ENCODE measurements at regions not wholly inside any gene's neighbourhood (a gene's known extent, or its start where the extent isn't known, plus 50 kb on each side); places are given as distances from the start of the nearest gene placed in this dataset.
"Not testable (repeated sequence)": the region's sequence is repeated elsewhere in the genome, so short reads cannot be mapped to it uniquely, and the experiment has no call there.

GRCh38 chr13:53285896-53286430 lies 257.4 kb downstream of the OLFM4 start:
- DNase-seq (ENCODE audit: low read depth), result no peak
- no peak overlapping the region for H3K4me3 ChIP-seq (ENCODE audit: low read depth, low read length)
- TF ChIP-seq CTCF (IDR thresholded peaks at IDR 0.05; ENCODE audit: low read depth, low read length, missing control alignments), result no peak

DNA sequence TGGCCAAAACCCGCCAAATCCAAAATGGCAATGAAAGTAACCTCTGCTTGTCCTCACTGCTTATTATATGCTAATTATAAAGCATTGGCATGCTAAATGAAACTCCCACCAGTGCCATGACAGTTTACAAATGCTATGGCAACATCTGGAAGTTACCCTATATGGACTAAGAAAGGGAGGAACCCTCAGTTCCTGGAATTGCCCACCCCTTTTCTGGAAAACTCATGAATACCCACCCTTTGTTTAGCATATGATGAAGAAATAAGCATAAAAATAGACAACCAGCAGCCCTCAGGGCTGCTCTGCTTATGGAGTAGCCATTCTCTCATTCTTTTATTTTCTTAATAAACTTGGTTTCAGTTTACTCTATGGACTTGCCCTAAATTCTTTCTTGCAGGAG lies 269.8 kb downstream of the OLFM4 start:
- TF ChIP-seq CTCF (IDR thresholded peaks at IDR 0.05; ENCODE audit: low read depth, low read length, missing control alignments), result no peak
- no peak overlapping the region for H3K4me3 ChIP-seq (ENCODE audit: low read depth, low read length)
- no peak for DNase-seq (ENCODE audit: low read depth)

- H3K4me3 ChIP-seq (ENCODE audit: low read depth, low read length), result no peak overlapping the region
- no peak for TF ChIP-seq CTCF (IDR thresholded peaks at IDR 0.05; ENCODE audit: low read depth, low read length, missing control alignments)
- no peak for DNase-seq (ENCODE audit: low read depth)
These were observed 272.8 kb downstream of the OLFM4 start for GRCh38 chr13:53301449-53301848.

- not testable (repeated sequence) for H3K4me3 ChIP-seq (ENCODE audit: low read depth, low read length); DNase-seq (ENCODE audit: low read depth)
These were observed 276.8 kb downstream of the OLFM4 start for GRCh38 chr13:53305419-53305818.

DNA sequence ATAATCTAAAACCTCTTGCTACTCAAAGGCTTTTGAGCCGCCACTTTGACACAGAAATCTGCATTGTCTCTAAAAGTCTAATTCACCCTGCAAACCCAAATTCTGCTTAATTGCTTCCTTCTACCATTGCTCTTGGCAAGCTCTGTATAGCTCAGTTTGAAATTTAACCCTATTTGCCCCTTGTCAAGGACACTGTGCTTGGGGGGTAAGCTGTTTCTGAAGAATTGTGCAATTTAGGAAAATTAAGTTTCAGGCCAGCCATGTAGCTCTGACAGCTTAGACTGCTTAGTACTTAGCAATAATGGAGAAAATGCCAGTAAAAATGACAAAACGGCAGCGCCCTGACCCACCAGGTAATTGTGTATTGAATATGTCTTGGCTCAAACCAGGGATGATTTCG lies 282.2 kb downstream of the OLFM4 start:
- TF ChIP-seq CTCF (IDR thresholded peaks at IDR 0.05; ENCODE audit: low read depth, low read length, missing control alignments), result no peak
- DNase-seq (ENCODE audit: low read depth), result no peak
- H3K4me3 ChIP-seq (ENCODE audit: low read depth, low read length), result no peak overlapping the region

GRCh38 chr13:53311561-53311960 lies 282.9 kb downstream of the OLFM4 start:
- TF ChIP-seq CTCF (IDR thresholded peaks at IDR 0.05; ENCODE audit: low read depth, low read length, missing control alignments), result no peak
- H3K4me3 ChIP-seq (ENCODE audit: low read depth, low read length), result no peak overlapping the region
- DNase-seq (ENCODE audit: low read depth), result no peak

- H3K4me3 ChIP-seq (ENCODE audit: low read depth, low read length), result no peak overlapping the region
- no peak for DNase-seq (ENCODE audit: low read depth)
- TF ChIP-seq CTCF (IDR thresholded peaks at IDR 0.05; ENCODE audit: low read depth, low read length, missing control alignments), result no peak
These were observed 292.7 kb downstream of the OLFM4 start for GRCh38 chr13:53321296-53321801.

Data from GM12864 (cell line).